Testis (tissue), 2 donors: ENCODE measurements at regions not wholly inside any gene's neighbourhood (a gene's known extent, or its start where the extent isn't known, plus 50 kb on each side); places are given as distances from the start of the nearest gene placed in this dataset.

Experiments used
- POLR2A ChIP-seq: fragments of 450-650 bp; IDR thresholded peaks from one replicate; pipeline ENCODE4 v1.6.1; 2017; ENCODE audit warnings: antibody characterized with exemption, mild to moderate bottlenecking, moderate library complexity
- TF ChIP-seq, protein P1 (sequence below), 3 experiments: fragments of 450-650 bp in 2 of 3; fragments of 200-600 bp in 1 of 3; sonication (generic) in 1 of 3; IDR thresholded peaks; one replicate each; pipeline ENCODE4 v1.5.1; 2016 to 2019; ENCODE audit warnings: antibody characterized with exemption in 3 of 3, mild to moderate bottlenecking in 2 of 3, moderate library complexity in 1 of 3

DNA sequence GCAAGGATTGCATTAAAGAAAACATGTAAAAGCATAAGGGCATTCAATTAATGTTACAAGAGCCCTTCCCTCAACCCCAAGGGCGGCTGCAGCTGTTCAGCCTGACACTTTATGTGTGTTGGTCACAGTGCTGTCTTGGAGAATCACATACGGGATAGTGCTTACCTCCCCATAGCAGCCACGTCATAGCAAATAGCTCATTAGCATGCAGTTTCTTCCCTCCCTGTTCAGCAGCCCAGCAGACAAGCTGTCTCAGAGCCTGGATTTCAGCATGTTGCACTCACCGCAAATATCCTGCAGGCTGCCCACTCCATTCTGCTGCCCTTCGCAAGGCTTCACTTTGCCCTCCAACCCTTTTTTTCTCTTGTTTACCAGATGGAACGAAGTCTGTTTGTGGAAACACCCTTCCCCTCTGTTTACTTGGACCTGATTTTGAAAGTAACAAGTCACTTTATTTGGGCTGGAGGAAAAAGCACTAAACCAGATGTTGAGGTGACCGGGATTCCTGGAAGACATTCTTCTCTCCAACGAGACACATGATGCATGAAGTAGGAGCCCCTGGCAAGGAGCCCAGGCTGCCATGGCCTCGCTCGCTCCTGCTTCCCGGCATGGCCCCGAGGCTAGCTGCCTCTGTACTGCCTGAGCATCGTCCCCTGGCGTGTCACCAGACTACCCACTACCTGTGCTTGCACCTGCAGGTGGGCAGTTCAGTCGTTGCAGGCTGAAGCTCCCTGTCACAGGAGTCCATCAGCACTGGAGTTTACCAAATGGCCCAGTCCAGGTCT lies 151.6 kb upstream of the GMDS start:
- TF ChIP-seq POLR2A = no peak
- TF ChIP-seq, protein P1, sequence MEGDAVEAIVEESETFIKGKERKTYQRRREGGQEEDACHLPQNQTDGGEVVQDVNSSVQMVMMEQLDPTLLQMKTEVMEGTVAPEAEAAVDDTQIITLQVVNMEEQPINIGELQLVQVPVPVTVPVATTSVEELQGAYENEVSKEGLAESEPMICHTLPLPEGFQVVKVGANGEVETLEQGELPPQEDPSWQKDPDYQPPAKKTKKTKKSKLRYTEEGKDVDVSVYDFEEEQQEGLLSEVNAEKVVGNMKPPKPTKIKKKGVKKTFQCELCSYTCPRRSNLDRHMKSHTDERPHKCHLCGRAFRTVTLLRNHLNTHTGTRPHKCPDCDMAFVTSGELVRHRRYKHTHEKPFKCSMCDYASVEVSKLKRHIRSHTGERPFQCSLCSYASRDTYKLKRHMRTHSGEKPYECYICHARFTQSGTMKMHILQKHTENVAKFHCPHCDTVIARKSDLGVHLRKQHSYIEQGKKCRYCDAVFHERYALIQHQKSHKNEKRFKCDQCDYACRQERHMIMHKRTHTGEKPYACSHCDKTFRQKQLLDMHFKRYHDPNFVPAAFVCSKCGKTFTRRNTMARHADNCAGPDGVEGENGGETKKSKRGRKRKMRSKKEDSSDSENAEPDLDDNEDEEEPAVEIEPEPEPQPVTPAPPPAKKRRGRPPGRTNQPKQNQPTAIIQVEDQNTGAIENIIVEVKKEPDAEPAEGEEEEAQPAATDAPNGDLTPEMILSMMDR (IDR thresholded peaks at IDR 0.05) = no peak
